HUES48 (cell line): ENCODE measurements at regions not wholly inside any gene's neighbourhood (a gene's known extent, or its start where the extent isn't known, plus 50 kb on each side); places are given as distances from the start of the nearest gene placed in this dataset.

Experiments used
- H3K27ac ChIP-seq: one replicate; pipeline ENCODE4 v1.7.0; 2013; ENCODE audit warnings: low read depth, low read length, inconsistent platforms
- H3K27me3 ChIP-seq: 2 replicates; pipeline ENCODE4 v1.6.1; 2013; ENCODE audit warnings: mild to moderate bottlenecking, low read length; ENCODE audit not compliant: control insufficient read depth, insufficient read depth
- H3K36me3 ChIP-seq: 2 replicates; pipeline ENCODE4 v1.6.1; 2013; ENCODE audit warnings: low read length; ENCODE audit not compliant: control insufficient read depth, insufficient read depth
- H3K4me1 ChIP-seq: 2 replicates; pipeline ENCODE4 v1.6.1; 2013; ENCODE audit warnings: mild to moderate bottlenecking, low read length; ENCODE audit not compliant: control insufficient read depth, insufficient read depth
- H3K4me3 ChIP-seq: 2 replicates; pipeline ENCODE4 v1.5.1; 2013; ENCODE audit warnings: mild to moderate bottlenecking, low read depth, low read length
- H3K9ac ChIP-seq: 2 replicates; pipeline ENCODE4 v1.6.1; 2013; ENCODE audit warnings: mild to moderate bottlenecking, low read depth, low read length, moderate library complexity
- H3K9me3 ChIP-seq: 2 replicates; pipeline ENCODE4 v1.6.1; 2013; ENCODE audit warnings: low read length; ENCODE audit not compliant: control insufficient read depth, insufficient read depth

GRCh38 chr12:18897823-18898222 is 159.9 kb downstream of the CAPZA3 start:
- Histone ChIP-seq H3K9me3 (no peaks in the 10 kb centered on the region), H3K4me1 (peaks cover 18% of the 10 kb centered on the region), H3K36me3 (no peaks in the 10 kb centered on the region), H3K27me3 (no peaks in the 10 kb centered on the region), H3K4me3 (no peak overlapping the region), H3K27ac (no peak overlapping the region), H3K9ac (no peak overlapping the region)

GRCh38 chr12:18898470-18898869 is 160.6 kb downstream of the CAPZA3 start:
- Histone ChIP-seq H3K9me3 (no peaks in the 10 kb centered on the region), H3K27me3 (no peaks in the 10 kb centered on the region), H3K4me1 (peaks cover 18% of the 10 kb centered on the region), H3K36me3 (no peaks in the 10 kb centered on the region), H3K27ac (no peak overlapping the region), H3K4me3 (no peak overlapping the region), H3K9ac (no peak overlapping the region)

GRCh38 chr12:18899162-18899561 is 161.2 kb downstream of the CAPZA3 start:
- H3K9ac ChIP-seq: no peak overlapping the region
- no peaks in the 10 kb centered on the region for H3K36me3 ChIP-seq
- H3K27me3 ChIP-seq: no peaks in the 10 kb centered on the region
- H3K9me3 ChIP-seq: no peaks in the 10 kb centered on the region
- no peak overlapping the region for H3K4me3 ChIP-seq
- H3K4me1 ChIP-seq: peaks cover 15% of the 10 kb centered on the region
- H3K27ac ChIP-seq: no peak overlapping the region

- H3K27ac ChIP-seq: no peak overlapping the region
- no peaks in the 10 kb centered on the region for H3K9me3 ChIP-seq
- H3K36me3 ChIP-seq: no peaks in the 10 kb centered on the region
- peaks cover 14% of the 10 kb centered on the region for H3K4me1 ChIP-seq
- no peaks in the 10 kb centered on the region for H3K27me3 ChIP-seq
- no peak overlapping the region for H3K4me3 ChIP-seq
- no peak overlapping the region for H3K9ac ChIP-seq
These were observed 161.9 kb downstream of the CAPZA3 start for GRCh38 chr12:18899678-18900317.

GRCh38 chr12:18905134-18905533 is 167.2 kb downstream of the CAPZA3 start:
- H3K9me3 ChIP-seq: no peaks in the 10 kb centered on the region
- H3K36me3 ChIP-seq: no peaks in the 10 kb centered on the region
- H3K27me3 ChIP-seq: no peaks in the 10 kb centered on the region
- H3K27ac ChIP-seq: no peak overlapping the region
- H3K9ac ChIP-seq: no peak overlapping the region
- H3K4me3 ChIP-seq: no peak overlapping the region
- H3K4me1 ChIP-seq: no peaks in the 10 kb centered on the region; the same call in 1 of the 2 replicates

- Histone ChIP-seq H3K4me1 (no peaks in the 10 kb centered on the region; the same call in 1 of the 2 replicates), H3K9ac (no peak overlapping the region), H3K27ac (no peak overlapping the region), H3K4me3 (no peak overlapping the region), H3K9me3 (no peaks in the 10 kb centered on the region), H3K27me3 (no peaks in the 10 kb centered on the region), H3K36me3 (no peaks in the 10 kb centered on the region)
These were observed 168.5 kb downstream of the CAPZA3 start for GRCh38 chr12:18906395-18906794.

GRCh38 chr12:18907127-18907526 is 169.2 kb downstream of the CAPZA3 start:
- no peaks in the 10 kb centered on the region for H3K27me3 ChIP-seq
- no peak overlapping the region for H3K4me3 ChIP-seq

GRCh38 chr12:18907728-18908127 is 169.8 kb downstream of the CAPZA3 start:
- Histone ChIP-seq H3K9me3 (no peaks in the 10 kb centered on the region), H3K9ac (no peak overlapping the region), H3K4me3 (no peak overlapping the region), H3K27ac (no peak overlapping the region), H3K36me3 (no peaks in the 10 kb centered on the region), H3K27me3 (no peaks in the 10 kb centered on the region), H3K4me1 (no peaks in the 10 kb centered on the region; the same call in 1 of the 2 replicates)

More at GRCh38 chr12:18907127-18907526, 169.2 kb downstream of the CAPZA3 start:
- no peak overlapping the region for H3K27ac ChIP-seq
- H3K4me1 ChIP-seq: no peaks in the 10 kb centered on the region; the same call in 1 of the 2 replicates
- no peaks in the 10 kb centered on the region for H3K9me3 ChIP-seq
- no peaks in the 10 kb centered on the region for H3K36me3 ChIP-seq
- no peak overlapping the region for H3K9ac ChIP-seq

- H3K9ac ChIP-seq: no peak overlapping the region
- H3K27me3 ChIP-seq: no peaks in the 10 kb centered on the region
- no peak overlapping the region for H3K4me3 ChIP-seq
- no peaks in the 10 kb centered on the region; the same call in 1 of the 2 replicates for H3K4me1 ChIP-seq
- no peaks in the 10 kb centered on the region for H3K9me3 ChIP-seq
- no peaks in the 10 kb centered on the region for H3K36me3 ChIP-seq
- no peak overlapping the region for H3K27ac ChIP-seq
These were observed 170.3 kb downstream of the CAPZA3 start for GRCh38 chr12:18908191-18908590.

- H3K4me3 ChIP-seq: no peak overlapping the region
- H3K4me1 ChIP-seq: peaks cover 16% of the 10 kb centered on the region
- no peak overlapping the region for H3K27ac ChIP-seq
- H3K9ac ChIP-seq: no peak overlapping the region
- no peaks in the 10 kb centered on the region for H3K9me3 ChIP-seq
- H3K36me3 ChIP-seq: no peaks in the 10 kb centered on the region
- H3K27me3 ChIP-seq: no peaks in the 10 kb centered on the region
These were observed 182.1 kb downstream of the CAPZA3 start for GRCh38 chr12:18919871-18920511.

- Histone ChIP-seq H3K4me3 (no peak overlapping the region), H3K36me3 (no peaks in the 10 kb centered on the region), H3K9me3 (no peaks in the 10 kb centered on the region), H3K4me1 (no peaks in the 10 kb centered on the region), H3K27ac (no peak overlapping the region), H3K9ac (no peak overlapping the region), H3K27me3 (no peaks in the 10 kb centered on the region)
These were observed 184.9 kb downstream of the CAPZA3 start for GRCh38 chr12:18922851-18923250.
